Ovary (tissue), 7 donors: ENCODE measurements at regions not wholly inside any gene's neighbourhood (a gene's known extent, or its start where the extent isn't known, plus 50 kb on each side); places are given as distances from the start of the nearest gene placed in this dataset.

ENCODE experiments used
- DNase-seq, 5 donors: peaks; one replicate each; pipeline ENCODE4 v3.0.0-alpha.2; 2019 to 2020
- H3K27ac ChIP-seq, 2 donors: fragments of 200-600 bp; one replicate each; pipeline versions ENCODE4 v1.5.1 to v1.8.0; 2019 to 2022
- H3K27me3 ChIP-seq: fragments of 200-600 bp; one replicate; pipeline ENCODE4 v1.8.0; 2022
- H3K36me3 ChIP-seq: fragments of 200-600 bp; sonication (generic); one replicate; pipeline ENCODE4 v1.5.1; 2019
- H3K4me1 ChIP-seq: one replicate; pipeline ENCODE4 v1.8.1; 2013; ENCODE audit warnings: mild to moderate bottlenecking, moderate library complexity; ENCODE audit not compliant: insufficient read depth
- H3K4me3 ChIP-seq: fragments of 200-600 bp; sonication (generic); one replicate; pipeline ENCODE4 v1.5.1; 2017
- H3K9me3 ChIP-seq, 2 donors: fragments of 200-600 bp in 1 of 2; sonication (generic) in 1 of 2; one replicate each; pipeline versions ENCODE4 v1.5.1 to v1.8.1; 2013 to 2019; ENCODE audit warnings: mild to moderate bottlenecking in 1 of 2, moderate library complexity in 1 of 2
- CTCF ChIP-seq, 3 donors: fragments of 450-650 bp in 2 of 3; fragments of 200-600 bp in 1 of 3; IDR thresholded peaks; one replicate each; pipeline versions ENCODE4 v1.5.1 to v1.8.0; 2016 to 2022; ENCODE audit warnings: antibody characterized with exemption in 3 of 3, mild to moderate bottlenecking in 1 of 3
- EP300 ChIP-seq: sonication (generic); formaldehyde crosslinking; IDR thresholded peaks from one replicate; pipeline ENCODE4 v1.6.1; 2017; ENCODE audit warnings: antibody characterized with exemption
- POLR2A ChIP-seq: fragments of 450-650 bp; IDR thresholded peaks from one replicate; pipeline ENCODE4 v1.6.1; 2017; ENCODE audit warnings: antibody characterized with exemption, mild to moderate bottlenecking, moderate library complexity
- WGBS, 3 donors: extraction: QIAGEN DNeasy Blood & Tissue Kit in 1 of 3; methylation state at CpG; one replicate each; pipeline versions ENCODE4 v1.1.5 to v1.1.7; 2013 to 2017; 5-methylcytosine and 5-hydroxymethylcytosine counted together
- intact Hi-C, 4 donors: fragments of 100-400 bp; cut with DNase I; formaldehyde crosslinking; loops; one replicate each; pipeline versions ENCODE4 v1.11.0 to v1.15.1; 2022 to 2023
- donor health status: DM: no; HTN: no; CAD: no; lungs with moderate emphysema.
- donor health status: DM: no; HTN: no; CAD: no.
- donor health status: Bipolar disorder and iron deficiency.
- donor health status: DM: no; HTN: no; CAD: no.
- donor health status: DM: yes; HTN: yes; CAD: no.

GRCh38 chr9:135221576-135221950, 134.1 kb downstream of the OLFM1 start:
- 25 to 47% (median 29%) methylated on average over 9 of the region's 9 CpGs for WGBS, 3 donors
- H3K4me1 ChIP-seq: peaks cover 2% of the 10 kb centered on the region
- H3K36me3 ChIP-seq: no peaks in the 10 kb centered on the region
- no peaks in the 10 kb centered on the region for H3K27me3 ChIP-seq
- no peaks in the 10 kb centered on the region for H3K9me3 ChIP-seq
- no peak for TF ChIP-seq CTCF (IDR thresholded peaks at IDR 0.05)
- TF ChIP-seq EP300: no peak
- no peak for TF ChIP-seq POLR2A
- H3K4me3 ChIP-seq: no peak overlapping the region
- intact Hi-C loops: no loop called here
- H3K27ac ChIP-seq: no peak overlapping the region
- no peak for DNase-seq

- no peaks in the 10 kb centered on the region for H3K36me3 ChIP-seq
- DNase-seq: no peak
- intact Hi-C loops: no loop called here
Measured at GRCh38 chr9:135221951-135222631, 134.6 kb downstream of the OLFM1 start.

GRCh38 chr9:135222881-135223760, 135.7 kb downstream of the OLFM1 start:
- TF ChIP-seq CTCF (IDR thresholded peaks at IDR 0.05): no peak
- no peak for TF ChIP-seq EP300
- no peak for TF ChIP-seq POLR2A
- no peaks in the 10 kb centered on the region for H3K36me3 ChIP-seq
- H3K27me3 ChIP-seq: no peaks in the 10 kb centered on the region
- no peak for DNase-seq
- no peak overlapping the region for H3K4me3 ChIP-seq
- H3K4me1 ChIP-seq: no peaks in the 10 kb centered on the region
- WGBS, 3 donors: 67 to 72% (median 70%) methylated on average over 30 of the region's 30 CpGs
- intact Hi-C loops: no loop called here
- H3K27ac ChIP-seq: no peak overlapping the region
- H3K9me3 ChIP-seq: no peaks in the 10 kb centered on the region

More at GRCh38 chr9:135221951-135222631, 134.6 kb downstream of the OLFM1 start:
- WGBS, 3 donors: 48 to 63% (median 54%) methylated on average over 16 of the region's 16 CpGs
- H3K9me3 ChIP-seq: no peaks in the 10 kb centered on the region
- no peak overlapping the region for H3K27ac ChIP-seq
- H3K4me3 ChIP-seq: no peak overlapping the region
- H3K27me3 ChIP-seq: no peaks in the 10 kb centered on the region
- peaks cover 2% of the 10 kb centered on the region for H3K4me1 ChIP-seq
- no peak for TF ChIP-seq POLR2A
- no peak for TF ChIP-seq EP300
- TF ChIP-seq CTCF (IDR thresholded peaks at IDR 0.05): no peak

- no peak for TF ChIP-seq CTCF (IDR thresholded peaks at IDR 0.05)
- TF ChIP-seq EP300: no peak
- no peak for TF ChIP-seq POLR2A
- no peaks in the 10 kb centered on the region for H3K36me3 ChIP-seq
- H3K4me3 ChIP-seq: no peak overlapping the region
- H3K27me3 ChIP-seq: no peaks in the 10 kb centered on the region
- no peak overlapping the region for H3K27ac ChIP-seq
- intact Hi-C loops: no loop called here
- 79 to 89% (median 86%) methylated on average over 11 of the region's 11 CpGs for WGBS, 3 donors
- no peaks in the 10 kb centered on the region for H3K9me3 ChIP-seq
- H3K4me1 ChIP-seq: no peaks in the 10 kb centered on the region
- no peak for DNase-seq
Measured at GRCh38 chr9:135223831-135224230, 136.4 kb downstream of the OLFM1 start.
